GM12891 (cell line): ENCODE measurements at regions not wholly inside any gene's neighbourhood (a gene's known extent, or its start where the extent isn't known, plus 50 kb on each side); places are given as distances from the start of the nearest gene placed in this dataset.

Experiments
- POLR2A ChIP-seq: IDR thresholded peaks from 2 replicates; pipeline ENCODE4 v1.6.1; 2011; ENCODE audit warnings: low read depth, low read length, control low read depth
- POLR2AphosphoS5 ChIP-seq: IDR thresholded peaks from 2 replicates; pipeline ENCODE4 v1.6.1; 2011; ENCODE audit warnings: low read depth, low read length, control low read depth

DNA sequence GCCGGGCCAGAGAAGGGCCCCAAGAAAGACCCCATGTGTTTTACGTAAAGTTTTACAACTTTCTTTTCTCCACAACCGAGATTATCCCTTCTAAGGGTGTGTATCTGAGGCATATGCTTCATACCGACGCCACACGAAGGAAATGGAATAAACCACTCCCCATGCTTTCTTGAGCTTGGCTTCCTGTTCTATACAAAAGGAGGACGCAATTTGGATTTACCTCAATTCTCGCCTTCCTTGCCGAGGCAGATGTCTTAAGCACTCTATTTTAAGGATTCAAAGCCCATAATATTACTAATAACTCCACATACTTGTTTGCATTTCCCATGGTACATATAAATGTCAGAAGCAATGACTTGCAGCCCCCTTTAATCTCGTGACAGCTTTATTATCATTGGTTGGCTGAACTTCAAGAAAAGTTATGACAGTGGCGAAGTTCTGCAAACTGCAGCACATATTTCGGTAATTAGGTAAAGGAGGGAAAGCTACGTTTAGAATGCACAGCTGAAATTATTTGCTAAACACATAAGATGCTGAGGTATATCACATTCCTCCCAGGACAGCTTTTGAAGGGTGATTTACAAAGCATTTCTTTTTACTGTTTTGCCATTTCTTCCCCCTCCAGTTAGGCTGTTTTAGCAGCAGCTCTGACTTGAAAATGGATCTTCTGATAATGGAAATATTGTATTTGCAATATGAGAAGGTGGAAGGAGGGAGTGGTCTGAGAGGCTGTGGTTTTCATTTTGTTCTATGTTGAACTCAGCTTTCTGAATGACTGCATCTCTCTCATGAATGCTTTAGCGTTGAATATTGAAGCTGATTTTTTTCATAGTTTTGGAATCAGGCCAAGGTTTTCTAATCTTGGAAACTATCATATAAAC is 330.5 kb downstream of the EPHA7 start:
- TF ChIP-seq POLR2A (no peak), POLR2AphosphoS5 (no peak)
